GM19455 (cell line): ENCODE measurements at regions not wholly inside any gene's neighbourhood (a gene's known extent, or its start where the extent isn't known, plus 50 kb on each side); places are given as distances from the start of the nearest gene placed in this dataset.
A peak's percentile ranks its signal among the peaks of the same experiment; 100 is the strongest.
"Not testable (repeated sequence)": the region's sequence is repeated elsewhere in the genome, so short reads cannot be mapped to it uniquely, and the experiment has no call there.

ENCODE experiments used
- ATAC-seq: cut with Tn5 transposase; IDR thresholded peaks from one replicate; pipeline ENCODE4 v1.9.1; 2021; ENCODE audit not compliant: unreplicated experiment

GRCh38 chr3:5464649-5465048 lies 277.1 kb downstream of the EDEM1 start:
- ATAC-seq, result no peak

DNA sequence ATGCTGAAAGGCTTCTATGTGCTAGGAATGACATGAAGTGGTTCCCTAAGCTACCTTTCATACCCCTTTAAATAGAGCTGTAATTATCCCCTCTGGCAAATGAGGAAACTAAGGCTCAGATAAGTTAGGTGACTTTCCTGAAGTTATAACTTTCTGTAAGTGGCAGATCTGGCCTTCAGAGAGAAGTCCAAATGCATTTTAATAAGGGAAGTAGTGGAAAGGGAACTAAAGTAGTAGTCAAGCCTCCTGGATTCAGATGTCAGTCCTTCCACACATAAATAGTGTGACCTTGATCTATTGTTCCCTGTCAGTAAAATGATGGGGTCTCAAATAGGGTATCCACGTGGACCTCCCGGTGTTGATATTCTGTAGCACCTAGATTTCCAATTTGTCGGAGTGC lies 277.7 kb downstream of the EDEM1 start:
- ATAC-seq, result no peak

GRCh38 chr3:5466065-5466464 lies 278.6 kb downstream of the EDEM1 start:
- ATAC-seq, result no peak

DNA sequence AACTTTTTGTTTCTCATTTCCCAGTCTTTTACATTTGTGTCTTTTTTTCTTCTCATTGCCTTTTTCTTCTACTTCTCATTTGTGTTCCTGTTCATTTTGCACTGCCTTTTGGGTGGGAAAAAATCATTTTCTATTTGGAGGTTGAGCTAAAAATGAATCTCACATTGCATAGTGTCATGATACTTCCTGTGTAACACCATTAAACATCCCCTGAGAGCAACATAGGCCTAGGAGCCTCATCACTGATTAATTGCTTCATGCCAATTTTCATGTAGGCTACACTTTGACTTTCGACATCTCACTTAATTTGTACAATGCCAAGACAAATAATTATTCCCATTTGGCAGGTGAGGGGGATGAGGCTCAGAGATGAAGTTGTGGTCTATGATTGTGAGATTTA lies 279.2 kb downstream of the EDEM1 start:
- ATAC-seq, result no peak

GRCh38 chr3:5473471-5473870 lies 286.0 kb downstream of the EDEM1 start:
- ATAC-seq, result no peak

DNA sequence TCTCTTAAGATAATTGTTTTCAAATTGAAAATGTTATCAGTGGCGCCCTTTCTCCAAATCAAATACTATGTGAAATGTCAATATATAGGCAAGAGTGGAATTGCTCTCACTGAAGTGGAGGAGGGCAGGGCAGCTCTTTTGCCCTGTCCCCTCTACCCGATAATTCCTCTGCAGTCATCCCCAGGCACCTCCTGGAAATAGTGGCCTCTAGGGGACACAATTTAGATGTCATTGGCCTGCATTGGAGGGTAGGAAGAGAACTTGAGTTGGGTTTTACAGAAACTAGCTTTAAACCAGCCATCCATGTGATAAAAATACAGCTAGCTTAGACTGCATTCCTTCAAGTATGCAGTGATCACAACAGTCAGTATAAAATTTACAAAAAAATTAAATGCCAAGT lies 288.9 kb downstream of the EDEM1 start:
- ATAC-seq, result no peak

GRCh38 chr3:5479229-5479799 lies 291.8 kb downstream of the EDEM1 start:
- ATAC-seq, result no peak

GRCh38 chr3:5480190-5480589 lies 292.7 kb downstream of the EDEM1 start:
- no peak for ATAC-seq

DNA sequence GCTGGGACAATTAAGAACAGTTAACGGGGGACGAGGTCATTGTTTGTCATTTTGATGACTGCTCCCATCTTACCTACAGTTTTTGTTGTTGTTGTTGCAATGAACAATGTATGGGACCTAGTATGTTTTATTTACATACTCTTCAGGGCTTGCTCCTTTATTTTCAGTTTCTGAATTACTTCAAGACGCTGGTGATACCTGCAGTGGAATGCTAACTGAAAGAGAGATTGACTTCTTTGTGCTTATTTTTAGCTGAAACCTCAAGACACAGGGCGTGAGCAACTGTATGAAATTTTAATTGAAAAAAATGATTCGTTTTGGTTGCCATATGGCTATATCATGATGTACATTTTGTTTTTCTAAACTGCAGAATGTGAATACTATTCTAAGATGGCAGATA lies 297.9 kb downstream of the EDEM1 start:
- ATAC-seq, result no peak

GRCh38 chr3:5488771-5489170 lies 301.3 kb downstream of the EDEM1 start:
- ATAC-seq, result no peak

DNA sequence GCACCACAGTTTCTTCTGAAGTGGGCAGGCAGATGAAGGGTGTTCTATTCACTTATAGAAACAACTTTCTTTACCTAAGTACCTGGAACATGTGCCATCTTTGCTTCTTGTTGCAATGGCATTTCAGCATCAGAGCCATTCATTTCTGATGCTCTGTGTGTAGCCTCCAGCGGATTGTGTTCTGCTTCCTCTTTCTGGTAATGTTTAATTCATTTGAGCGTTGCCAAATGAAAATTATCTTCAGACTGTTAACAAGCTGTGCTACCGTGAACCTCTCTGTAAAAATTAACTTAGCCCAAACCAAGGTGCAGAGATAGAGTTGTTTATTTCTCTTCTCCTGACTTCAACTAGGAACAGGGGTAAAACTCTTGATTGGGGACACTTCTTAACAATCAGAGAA lies 302.0 kb downstream of the EDEM1 start:
- ATAC-seq, result no peak

DNA sequence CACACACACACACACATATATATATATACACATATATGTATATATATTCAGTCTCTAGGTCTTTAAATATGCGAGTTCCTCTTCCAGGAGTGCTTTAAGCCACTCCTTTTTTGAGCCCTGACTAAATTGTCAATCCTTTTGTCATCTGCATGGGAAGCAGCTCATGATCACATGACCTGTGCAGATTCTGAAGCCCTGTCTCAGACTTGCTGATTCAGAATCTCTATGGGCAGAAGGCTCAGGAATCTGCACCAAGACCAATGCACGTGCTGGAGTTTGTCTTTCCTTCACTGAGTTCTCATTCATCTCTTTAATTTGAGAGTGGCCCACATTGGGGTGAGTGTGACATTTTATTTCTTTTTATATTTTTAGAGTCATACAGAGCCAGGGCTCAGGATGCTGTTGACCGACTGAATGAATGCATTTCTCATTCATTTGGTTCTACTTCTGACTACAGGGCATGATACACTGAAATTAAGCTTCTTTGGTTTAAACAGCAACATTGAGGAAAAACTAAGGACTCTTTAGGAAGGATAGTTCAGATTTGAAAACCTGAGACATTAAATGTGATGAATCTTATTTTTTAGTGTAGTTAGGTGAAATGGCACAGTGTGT lies 307.5 kb downstream of the EDEM1 start:
- ATAC-seq, result no peak

DNA sequence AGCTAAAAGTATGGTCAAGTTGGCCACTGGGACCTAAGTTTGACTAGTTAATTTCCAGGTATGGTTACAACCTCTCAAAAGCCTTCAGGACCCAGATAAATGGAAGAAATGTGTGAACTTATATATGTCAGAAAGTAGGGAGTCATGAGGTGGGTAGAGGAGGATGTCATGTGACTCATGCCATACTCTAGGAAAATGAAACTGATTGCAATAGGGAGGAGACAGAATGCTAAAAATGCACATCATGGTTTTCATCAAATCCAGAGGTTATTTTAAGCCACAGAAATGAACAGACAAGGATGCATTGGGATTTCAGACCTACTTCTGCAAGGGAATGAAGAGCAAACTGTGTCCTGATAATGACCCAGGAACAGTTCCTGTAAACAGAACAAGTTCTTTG lies 310.0 kb downstream of the EDEM1 start:
- ATAC-seq, result no peak

DNA sequence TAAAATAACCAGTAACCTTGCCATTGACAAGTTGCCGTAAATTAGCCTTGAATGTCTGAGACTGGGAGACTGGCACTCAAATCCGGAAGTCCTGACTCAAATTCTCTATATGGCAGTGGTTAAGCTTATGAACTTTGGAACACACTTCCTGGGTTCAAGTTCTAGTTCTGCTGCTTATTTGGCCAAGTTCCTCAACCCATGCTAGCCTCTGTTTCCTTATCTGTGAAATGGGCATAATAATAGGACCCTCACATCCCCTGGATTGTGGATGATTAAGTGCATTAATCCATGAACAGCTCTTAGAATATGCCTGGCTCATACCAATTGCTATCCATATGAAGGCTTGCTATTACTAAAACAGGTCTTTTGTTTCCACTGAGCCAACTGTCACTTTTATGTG lies 311.5 kb downstream of the EDEM1 start:
- peak; percentile 28 for ATAC-seq

- ATAC-seq, result peak; percentile 75
Measured at GRCh38 chr3:5499404-5499803, 311.9 kb downstream of the EDEM1 start.

DNA sequence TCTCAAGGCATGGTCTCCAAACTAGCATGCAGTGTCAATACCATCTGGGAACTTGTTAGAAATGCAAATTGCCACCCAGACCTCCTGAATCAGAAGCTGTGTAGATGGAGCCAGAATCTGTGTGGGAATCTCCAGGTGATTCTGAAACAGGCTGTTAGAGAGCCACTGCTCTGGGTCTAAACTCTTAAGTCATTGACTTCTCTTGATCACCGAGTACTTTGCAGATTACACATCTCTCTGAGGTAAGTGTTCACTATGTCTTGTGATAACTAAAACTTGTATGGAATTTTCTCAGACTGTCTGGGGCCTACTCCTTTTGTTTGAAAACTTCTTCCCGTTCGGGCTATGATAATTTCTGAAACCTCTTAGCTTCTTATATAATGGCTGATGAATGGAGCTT lies 315.6 kb downstream of the EDEM1 start:
- ATAC-seq, result no peak

DNA sequence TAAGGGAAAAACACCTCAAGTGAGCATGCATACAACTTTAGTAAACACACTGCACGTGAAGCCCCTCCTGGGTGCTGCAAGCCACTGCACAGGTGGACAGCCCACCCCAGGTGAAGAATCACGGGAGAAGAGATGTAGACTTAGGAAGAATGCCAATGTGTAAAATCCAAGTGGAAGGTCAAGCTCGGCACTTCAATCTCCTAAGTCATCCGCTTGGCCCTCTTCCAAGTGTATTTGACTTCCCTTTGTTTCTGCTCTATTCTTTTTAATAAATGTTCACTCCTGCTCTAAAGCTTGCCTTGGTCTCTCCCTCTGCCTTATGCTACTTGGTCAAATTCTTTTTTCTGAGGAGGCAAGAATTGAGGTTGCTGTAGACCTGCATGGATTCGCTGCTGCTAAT lies 316.6 kb downstream of the EDEM1 start:
- ATAC-seq, result no peak

- no peak for ATAC-seq
Measured at GRCh38 chr3:5505163-5505562, 317.7 kb downstream of the EDEM1 start.

- no peak for ATAC-seq
Measured at GRCh38 chr3:5505997-5506396, 318.5 kb downstream of the EDEM1 start.

GRCh38 chr3:5508860-5509259 lies 321.4 kb downstream of the EDEM1 start:
- ATAC-seq, result not testable (repeated sequence)

GRCh38 chr3:5510300-5510699 lies 322.8 kb downstream of the EDEM1 start:
- no peak for ATAC-seq

DNA sequence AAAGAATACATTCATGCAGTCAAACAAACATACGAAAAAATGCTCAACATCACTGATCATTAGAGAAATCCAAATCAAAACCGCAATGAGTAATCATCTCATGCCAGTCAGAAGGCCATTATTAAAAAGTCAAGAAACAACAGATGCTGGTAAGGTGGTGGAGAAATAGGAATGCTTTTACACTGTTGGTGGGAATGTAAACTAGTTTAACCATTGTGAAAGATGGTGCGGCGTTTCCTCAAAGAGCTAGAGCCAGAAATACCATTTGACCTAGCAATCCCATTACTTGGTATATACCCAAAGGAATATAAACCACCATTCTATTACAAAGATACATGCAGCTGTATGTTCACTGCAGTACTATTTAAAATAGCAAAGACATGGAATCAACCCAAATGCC lies 330.4 kb downstream of the EDEM1 start:
- ATAC-seq, result no peak

DNA sequence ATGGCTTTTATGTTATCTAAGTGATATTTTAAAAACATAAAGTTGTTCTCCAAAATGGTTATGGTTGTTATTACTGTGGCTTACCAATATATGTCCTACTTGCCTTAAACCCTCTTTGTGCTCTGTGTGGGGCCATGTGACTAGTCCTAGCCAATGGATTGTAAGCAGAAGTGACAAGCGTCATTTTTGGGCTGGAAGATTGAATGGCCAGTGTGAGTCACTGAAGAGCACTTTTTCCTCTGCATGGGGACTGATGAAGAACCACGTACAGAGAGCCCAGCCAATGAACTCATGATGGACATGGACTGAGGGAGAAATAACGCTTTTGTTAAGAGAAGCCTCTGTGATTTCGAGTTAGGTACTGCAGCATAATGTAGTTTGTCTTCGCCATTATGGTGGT lies 332.7 kb downstream of the EDEM1 start:
- ATAC-seq, result no peak
